ENCODE measurements at regions not wholly inside any gene's neighbourhood (a gene's known extent, or its start where the extent isn't known, plus 50 kb on each side); places are given as distances from the start of the nearest gene placed in this dataset.

DNA sequence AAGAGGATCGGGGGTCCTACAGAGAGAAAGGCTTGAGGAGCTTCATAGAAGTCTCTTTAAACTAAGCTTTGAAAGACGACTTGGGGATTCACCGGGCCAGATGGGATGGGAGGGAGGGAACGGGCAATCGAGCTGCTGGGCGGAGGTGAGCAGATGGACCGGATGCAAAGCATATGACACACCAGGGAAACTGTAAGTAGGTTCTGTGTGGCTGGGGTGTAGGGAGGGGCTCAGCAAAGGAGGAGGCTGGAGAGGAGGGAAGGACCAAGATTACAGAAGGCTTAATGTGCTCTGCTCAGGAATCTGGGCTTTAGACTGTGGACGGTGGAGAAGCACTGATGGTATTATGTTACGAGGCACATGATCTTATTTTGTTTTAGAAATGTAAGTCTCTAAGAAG is 131.5 kb downstream of the MAIP1 start:
- peaks cover 4% of the 10 kb centered on the region for H3K27me3 Mint-ChIP-seq (ENCODE audit: insufficient read depth, low read depth, poor library complexity)
- ATAC-seq (no peak), DNase-seq (ENCODE audit: low spot score) (no peak)
- H3K4me1 ChIP-seq (ENCODE audit: insufficient read depth) = peaks cover 24% of the 10 kb centered on the region
- H3K4me3 Mint-ChIP-seq = no peak overlapping the region
- H3K27me3 ChIP-seq (ENCODE audit: insufficient read depth) = no peaks in the 10 kb centered on the region
- no peak overlapping the region for H3K27ac ChIP-seq (ENCODE audit: low read depth)
- no peak for TF ChIP-seq ZNF331 (CRISPR knock-in tag; IDR thresholded peaks at IDR 0.05; ENCODE audit: low read depth)
- TF ChIP-seq, protein P1, sequence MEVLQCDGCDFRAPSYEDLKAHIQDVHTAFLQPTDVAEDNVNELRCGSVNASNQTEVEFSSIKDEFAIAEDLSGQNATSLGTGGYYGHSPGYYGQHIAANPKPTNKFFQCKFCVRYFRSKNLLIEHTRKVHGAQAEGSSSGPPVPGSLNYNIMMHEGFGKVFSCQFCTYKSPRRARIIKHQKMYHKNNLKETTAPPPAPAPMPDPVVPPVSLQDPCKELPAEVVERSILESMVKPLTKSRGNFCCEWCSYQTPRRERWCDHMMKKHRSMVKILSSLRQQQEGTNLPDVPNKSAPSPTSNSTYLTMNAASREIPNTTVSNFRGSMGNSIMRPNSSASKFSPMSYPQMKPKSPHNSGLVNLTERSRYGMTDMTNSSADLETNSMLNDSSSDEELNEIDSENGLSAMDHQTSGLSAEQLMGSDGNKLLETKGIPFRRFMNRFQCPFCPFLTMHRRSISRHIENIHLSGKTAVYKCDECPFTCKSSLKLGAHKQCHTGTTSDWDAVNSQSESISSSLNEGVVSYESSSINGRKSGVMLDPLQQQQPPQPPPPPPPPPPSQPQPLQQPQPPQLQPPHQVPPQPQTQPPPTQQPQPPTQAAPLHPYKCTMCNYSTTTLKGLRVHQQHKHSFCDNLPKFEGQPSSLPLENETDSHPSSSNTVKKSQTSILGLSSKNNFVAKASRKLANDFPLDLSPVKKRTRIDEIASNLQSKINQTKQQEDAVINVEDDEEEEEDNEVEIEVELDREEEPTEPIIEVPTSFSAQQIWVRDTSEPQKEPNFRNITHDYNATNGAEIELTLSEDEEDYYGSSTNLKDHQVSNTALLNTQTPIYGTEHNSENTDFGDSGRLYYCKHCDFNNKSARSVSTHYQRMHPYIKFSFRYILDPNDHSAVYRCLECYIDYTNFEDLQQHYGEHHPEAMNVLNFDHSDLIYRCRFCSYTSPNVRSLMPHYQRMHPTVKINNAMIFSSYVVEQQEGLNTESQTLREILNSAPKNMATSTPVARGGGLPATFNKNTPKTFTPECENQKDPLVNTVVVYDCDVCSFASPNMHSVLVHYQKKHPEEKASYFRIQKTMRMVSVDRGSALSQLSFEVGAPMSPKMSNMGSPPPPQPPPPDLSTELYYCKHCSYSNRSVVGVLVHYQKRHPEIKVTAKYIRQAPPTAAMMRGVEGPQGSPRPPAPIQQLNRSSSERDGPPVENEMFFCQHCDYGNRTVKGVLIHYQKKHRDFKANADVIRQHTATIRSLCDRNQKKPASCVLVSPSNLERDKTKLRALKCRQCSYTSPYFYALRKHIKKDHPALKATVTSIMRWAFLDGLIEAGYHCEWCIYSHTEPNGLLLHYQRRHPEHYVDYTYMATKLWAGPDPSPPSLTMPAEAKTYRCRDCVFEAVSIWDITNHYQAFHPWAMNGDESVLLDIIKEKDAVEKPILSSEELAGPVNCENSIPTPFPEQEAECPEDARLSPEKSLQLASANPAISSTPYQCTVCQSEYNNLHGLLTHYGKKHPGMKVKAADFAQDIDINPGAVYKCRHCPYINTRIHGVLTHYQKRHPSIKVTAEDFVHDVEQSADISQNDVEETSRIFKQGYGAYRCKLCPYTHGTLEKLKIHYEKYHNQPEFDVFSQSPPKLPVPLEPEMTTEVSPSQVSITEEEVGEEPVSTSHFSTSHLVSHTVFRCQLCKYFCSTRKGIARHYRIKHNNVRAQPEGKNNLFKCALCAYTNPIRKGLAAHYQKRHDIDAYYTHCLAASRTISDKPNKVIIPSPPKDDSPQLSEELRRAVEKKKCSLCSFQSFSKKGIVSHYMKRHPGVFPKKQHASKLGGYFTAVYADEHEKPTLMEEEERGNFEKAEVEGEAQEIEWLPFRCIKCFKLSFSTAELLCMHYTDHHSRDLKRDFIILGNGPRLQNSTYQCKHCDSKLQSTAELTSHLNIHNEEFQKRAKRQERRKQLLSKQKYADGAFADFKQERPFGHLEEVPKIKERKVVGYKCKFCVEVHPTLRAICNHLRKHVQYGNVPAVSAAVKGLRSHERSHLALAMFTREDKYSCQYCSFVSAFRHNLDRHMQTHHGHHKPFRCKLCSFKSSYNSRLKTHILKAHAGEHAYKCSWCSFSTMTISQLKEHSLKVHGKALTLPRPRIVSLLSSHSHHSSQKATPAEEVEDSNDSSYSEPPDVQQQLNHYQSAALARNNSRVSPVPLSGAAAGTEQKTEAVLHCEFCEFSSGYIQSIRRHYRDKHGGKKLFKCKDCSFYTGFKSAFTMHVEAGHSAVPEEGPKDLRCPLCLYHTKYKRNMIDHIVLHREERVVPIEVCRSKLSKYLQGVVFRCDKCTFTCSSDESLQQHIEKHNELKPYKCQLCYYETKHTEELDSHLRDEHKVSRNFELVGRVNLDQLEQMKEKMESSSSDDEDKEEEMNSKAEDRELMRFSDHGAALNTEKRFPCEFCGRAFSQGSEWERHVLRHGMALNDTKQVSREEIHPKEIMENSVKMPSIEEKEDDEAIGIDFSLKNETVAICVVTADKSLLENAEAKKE (CRISPR knock-in tag; IDR thresholded peaks at IDR 0.05) = no peak
- TF ChIP-seq, protein P2, sequence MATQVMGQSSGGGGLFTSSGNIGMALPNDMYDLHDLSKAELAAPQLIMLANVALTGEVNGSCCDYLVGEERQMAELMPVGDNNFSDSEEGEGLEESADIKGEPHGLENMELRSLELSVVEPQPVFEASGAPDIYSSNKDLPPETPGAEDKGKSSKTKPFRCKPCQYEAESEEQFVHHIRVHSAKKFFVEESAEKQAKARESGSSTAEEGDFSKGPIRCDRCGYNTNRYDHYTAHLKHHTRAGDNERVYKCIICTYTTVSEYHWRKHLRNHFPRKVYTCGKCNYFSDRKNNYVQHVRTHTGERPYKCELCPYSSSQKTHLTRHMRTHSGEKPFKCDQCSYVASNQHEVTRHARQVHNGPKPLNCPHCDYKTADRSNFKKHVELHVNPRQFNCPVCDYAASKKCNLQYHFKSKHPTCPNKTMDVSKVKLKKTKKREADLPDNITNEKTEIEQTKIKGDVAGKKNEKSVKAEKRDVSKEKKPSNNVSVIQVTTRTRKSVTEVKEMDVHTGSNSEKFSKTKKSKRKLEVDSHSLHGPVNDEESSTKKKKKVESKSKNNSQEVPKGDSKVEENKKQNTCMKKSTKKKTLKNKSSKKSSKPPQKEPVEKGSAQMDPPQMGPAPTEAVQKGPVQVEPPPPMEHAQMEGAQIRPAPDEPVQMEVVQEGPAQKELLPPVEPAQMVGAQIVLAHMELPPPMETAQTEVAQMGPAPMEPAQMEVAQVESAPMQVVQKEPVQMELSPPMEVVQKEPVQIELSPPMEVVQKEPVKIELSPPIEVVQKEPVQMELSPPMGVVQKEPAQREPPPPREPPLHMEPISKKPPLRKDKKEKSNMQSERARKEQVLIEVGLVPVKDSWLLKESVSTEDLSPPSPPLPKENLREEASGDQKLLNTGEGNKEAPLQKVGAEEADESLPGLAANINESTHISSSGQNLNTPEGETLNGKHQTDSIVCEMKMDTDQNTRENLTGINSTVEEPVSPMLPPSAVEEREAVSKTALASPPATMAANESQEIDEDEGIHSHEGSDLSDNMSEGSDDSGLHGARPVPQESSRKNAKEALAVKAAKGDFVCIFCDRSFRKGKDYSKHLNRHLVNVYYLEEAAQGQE (IDR thresholded peaks at IDR 0.05; ENCODE audit: unreplicated experiment) = no peak
- TF ChIP-seq POLR2AphosphoS5 (IDR thresholded peaks at IDR 0.05; ENCODE audit: low read depth) = no peak
- no peaks in the 10 kb centered on the region for H3K36me3 ChIP-seq (ENCODE audit: insufficient read depth)
- no peaks in the 10 kb centered on the region for H4K20me1 ChIP-seq (replicated peaks; ENCODE audit: insufficient read depth)
- H3K36me3 Mint-ChIP-seq (ENCODE audit: low read depth) = no peaks in the 10 kb centered on the region
- peaks cover 28% of the 10 kb centered on the region for H3K4me1 Mint-ChIP-seq
- H3K4me2 ChIP-seq = no peak overlapping the region
- H3K27ac Mint-ChIP-seq = no peak overlapping the region
- H2AFZ ChIP-seq = peak overlapping the region; percentile 80
- H3K9me2 ChIP-seq (ENCODE audit: insufficient read depth) = peaks cover 20% of the 10 kb centered on the region
- H3K9me3 Mint-ChIP-seq = no peaks in the 10 kb centered on the region
- H3K4me3 ChIP-seq = no peak overlapping the region
- no peaks in the 10 kb centered on the region for H3F3A ChIP-seq (replicated peaks; ENCODE audit: low read depth)
- no peaks in the 10 kb centered on the region for H3K79me2 ChIP-seq (replicated peaks; ENCODE audit: insufficient read depth)

All from GM23338 (cell line).